GM19238 (cell line): ENCODE measurements at regions not wholly inside any gene's neighbourhood (a gene's known extent, or its start where the extent isn't known, plus 50 kb on each side); places are given as distances from the start of the nearest gene placed in this dataset.

ENCODE experiments used
- DNase-seq: peaks from one replicate; pipeline ENCODE4 v3.0.0; 2011; ENCODE audit warnings: low spot score; ENCODE audit not compliant: insufficient read length

- peak; percentile 7 for DNase-seq
Measured at GRCh38 chr10:114767986-114768821, 53.4 kb upstream of the FHIP2A start.

DNA sequence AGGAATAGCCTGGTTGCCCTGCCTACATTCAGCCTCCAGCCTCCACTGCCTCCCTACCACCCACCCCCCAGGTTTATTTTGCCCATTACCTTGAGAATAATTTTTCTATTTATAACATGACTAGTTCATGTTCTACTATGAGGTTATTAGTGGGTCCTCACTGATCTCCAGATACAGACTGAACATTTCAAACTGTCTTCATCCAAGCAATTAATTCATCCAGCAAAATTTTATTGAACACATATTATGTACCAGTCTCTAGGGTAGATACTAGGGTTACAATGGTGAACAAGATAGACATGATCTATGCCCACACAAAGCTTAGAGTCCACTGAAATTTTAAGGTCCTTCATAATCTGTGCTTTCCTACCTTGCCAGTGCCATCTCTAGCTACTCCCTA lies 51.6 kb upstream of the FHIP2A start:
- DNase-seq: no peak

DNA sequence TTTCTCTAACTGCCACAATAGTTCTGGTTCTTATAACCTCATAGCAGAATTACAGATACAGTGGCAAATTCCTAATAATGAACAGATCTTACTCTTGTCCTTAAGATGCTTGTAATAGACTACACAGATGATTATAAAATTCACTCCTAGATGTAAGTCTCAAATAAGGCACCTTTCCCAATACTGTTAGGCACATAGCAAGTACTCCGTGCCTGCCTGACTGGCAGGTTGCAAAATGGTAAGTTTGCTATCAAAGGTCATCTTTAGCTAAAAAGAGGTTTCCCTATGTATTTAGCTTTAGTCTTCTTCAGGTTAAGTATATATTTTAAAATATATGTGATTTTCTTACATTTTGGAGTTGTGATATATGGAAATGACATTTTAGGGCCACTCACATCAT lies 50.4 kb upstream of the FHIP2A start:
- DNase-seq: no peak

GRCh38 chr10:114771749-114772148 lies 49.8 kb upstream of the FHIP2A start:
- no peak for DNase-seq
